CD4-positive, alpha-beta memory T cell (primary cell): ENCODE measurements at regions not wholly inside any gene's neighbourhood (a gene's known extent, or its start where the extent isn't known, plus 50 kb on each side); places are given as distances from the start of the nearest gene placed in this dataset.

Source experiments
- CTCF ChIA-PET: fragments of 350-600 bp; sonication (Branson Sonifier 250); formaldehyde crosslinking; loops from one replicate; lab custom pipeline; 2021; ENCODE audit warnings: inconsistent platforms; ENCODE audit not compliant: partially characterized antibody; lab: Charles Lee
- POLR2A ChIA-PET: fragments of 350-600 bp; sonication (Branson Sonifier 250); formaldehyde crosslinking; loops from one replicate; lab custom pipeline; 2021; ENCODE audit not compliant: partially characterized antibody; lab: Charles Lee
- DNase-seq, 5 donors: peaks; one replicate each; pipeline versions ENCODE4 v3.0.0 to v3.0.0-alpha.2; 2020 to 2022; ENCODE audit warnings: mixed read lengths in 1 of 5
- H3K27ac ChIP-seq: one replicate; pipeline ENCODE4 v1.7.0; 2013; ENCODE audit warnings: low read depth, low read length
- H3K27me3 ChIP-seq: 2 replicates; pipeline ENCODE4 v1.7.0; 2013; ENCODE audit warnings: mild to moderate bottlenecking, low read length, moderate library complexity; ENCODE audit not compliant: insufficient read depth
- H3K36me3 ChIP-seq: 2 replicates; pipeline ENCODE4 v1.7.0; 2013; ENCODE audit warnings: mild to moderate bottlenecking, low read length, moderate library complexity; ENCODE audit not compliant: insufficient read depth
- H3K4me1 ChIP-seq: 2 replicates; pipeline ENCODE4 v1.7.0; 2013; ENCODE audit warnings: mild to moderate bottlenecking, low read length, moderate library complexity; ENCODE audit not compliant: insufficient read depth
- H3K4me3 ChIP-seq, 2 donors: one replicate each; pipeline ENCODE4 v1.7.0; 2013; ENCODE audit warnings: low read length in 2 of 2, mild to moderate bottlenecking in 1 of 2
- H3K9me3 ChIP-seq, 2 donors: one replicate each; pipeline ENCODE4 v1.7.0; 2013; ENCODE audit warnings: low read length in 2 of 2, control low read depth in 1 of 2; ENCODE audit not compliant: control insufficient read depth in 1 of 2
- H3K27ac Mint-ChIP-seq, 7 donors: one replicate each; pipeline ENCODE4 v1.8.0; 2020 to 2021; ENCODE audit warnings: mixed read lengths in 7 of 7, mild to moderate bottlenecking in 6 of 7, inconsistent platforms in 3 of 7, moderate library complexity in 3 of 7
- H3K27me3 Mint-ChIP-seq, 2 donors: one replicate each; pipeline ENCODE4 v1.8.0; 2020 to 2021; ENCODE audit warnings: mixed read lengths in 2 of 2
- H3K36me3 Mint-ChIP-seq, 2 donors: one replicate each; pipeline ENCODE4 v1.8.0; 2020 to 2021; ENCODE audit warnings: mixed read lengths in 2 of 2, inconsistent platforms in 1 of 2, mild to moderate bottlenecking in 1 of 2
- H3K4me1 Mint-ChIP-seq, 4 donors: one replicate each; pipeline ENCODE4 v1.8.0; 2020 to 2021; ENCODE audit warnings: mixed read lengths in 4 of 4, mild to moderate bottlenecking in 1 of 4
- H3K4me3 Mint-ChIP-seq, 8 donors: one replicate each; pipeline ENCODE4 v1.8.0; 2020 to 2021; ENCODE audit warnings: mixed read lengths in 8 of 8, mild to moderate bottlenecking in 7 of 8, moderate library complexity in 6 of 8, inconsistent platforms in 3 of 8
- H3K9me3 Mint-ChIP-seq, 8 donors: one replicate each; pipeline ENCODE4 v1.8.0; 2020 to 2021; ENCODE audit warnings: mixed read lengths in 8 of 8, mild to moderate bottlenecking in 5 of 8, inconsistent platforms in 3 of 8, moderate library complexity in 1 of 8
- intact Hi-C: fragments of 100-400 bp; cut with micrococcal nuclease; formaldehyde crosslinking; loops from one replicate; pipeline ENCODE4 v1.15.1; 2023

GRCh38 chr16:80463326-80463725 lies 77.5 kb upstream of the DYNLRB2 start:
- POLR2A ChIA-PET: no interaction called here
- DNase-seq: no peak
- Mint-ChIP-seq H3K27me3 (peaks cover 10 to 11% of the 10 kb centered on the region in 2 donors), H3K9me3 (no peaks in the 10 kb centered on the region), H3K36me3 (no peaks in the 10 kb centered on the region), H3K27ac (no peak overlapping the region), H3K4me3 (no peak overlapping the region), H3K4me1 (peaks cover 0 to 4% (median 4%) of the 10 kb centered on the region in 4 donors)
- Histone ChIP-seq H3K9me3 (no peaks in the 10 kb centered on the region), H3K4me1 (peaks cover 5% of the 10 kb centered on the region), H3K27me3 (no peaks in the 10 kb centered on the region), H3K4me3 (no peak overlapping the region), H3K27ac (no peak overlapping the region), H3K36me3 (no peaks in the 10 kb centered on the region)
- CTCF ChIA-PET: no interaction called here
- intact Hi-C loops: no loop called here

DNA sequence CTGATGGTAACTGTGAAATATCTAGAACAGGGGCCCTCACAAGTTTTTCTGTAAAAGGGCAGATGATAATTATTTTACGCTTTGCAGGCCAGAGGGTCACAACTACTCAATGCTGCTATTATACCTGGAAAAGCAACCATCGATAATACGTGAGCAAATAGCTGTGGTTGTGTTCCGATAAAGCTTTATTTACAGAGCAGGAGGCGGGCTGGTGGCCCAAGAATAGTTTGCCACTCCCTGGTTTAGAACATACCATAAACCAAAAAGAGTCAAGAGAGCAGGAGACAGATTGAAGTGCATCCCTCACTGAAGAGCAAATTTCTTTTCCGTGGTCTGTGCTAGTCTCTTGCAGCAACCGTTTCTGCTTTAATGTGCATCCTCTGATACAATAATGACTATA lies 77.9 kb upstream of the DYNLRB2 start:
- H3K4me1 Mint-ChIP-seq: peaks cover 0 to 4% (median 4%) of the 10 kb centered on the region in 4 donors
- CTCF ChIA-PET: no interaction called here
- Histone ChIP-seq H3K27ac (no peak overlapping the region), H3K9me3 (no peaks in the 10 kb centered on the region), H3K4me3 (no peak overlapping the region), H3K36me3 (no peaks in the 10 kb centered on the region), H3K27me3 (no peaks in the 10 kb centered on the region), H3K4me1 (peaks cover 5% of the 10 kb centered on the region)
- intact Hi-C loops: no loop called here
- no peak overlapping the region for H3K4me3 Mint-ChIP-seq
- H3K36me3 Mint-ChIP-seq: no peaks in the 10 kb centered on the region
- no peak for DNase-seq
- POLR2A ChIA-PET: no interaction called here
- no peak overlapping the region for H3K27ac Mint-ChIP-seq
- peaks cover 11 to 12% of the 10 kb centered on the region in 2 donors for H3K27me3 Mint-ChIP-seq
- H3K9me3 Mint-ChIP-seq: no peaks in the 10 kb centered on the region

DNA sequence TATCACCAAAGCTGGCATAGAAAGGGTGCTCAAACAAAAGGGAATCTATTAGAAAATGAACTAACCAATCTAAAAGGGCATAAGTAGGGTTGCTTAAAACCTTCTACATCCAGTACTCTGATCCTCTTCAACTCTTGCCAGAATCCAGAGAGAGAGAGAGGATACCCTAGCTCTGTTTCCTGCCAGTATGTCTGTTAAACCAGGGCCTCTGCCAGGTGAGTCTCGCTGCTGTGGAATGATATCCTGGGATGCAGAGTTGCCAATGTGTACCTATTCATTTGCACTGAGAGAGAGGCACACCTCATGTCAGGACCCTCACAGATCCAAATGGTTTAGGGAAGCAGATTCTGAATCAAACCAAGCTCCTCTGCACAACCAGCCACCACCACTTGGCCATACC lies 79.8 kb upstream of the DYNLRB2 start:
- Mint-ChIP-seq H3K27me3 (peaks cover 11 to 14% of the 10 kb centered on the region in 2 donors), H3K4me3 (no peak overlapping the region), H3K4me1 (no peaks in the 10 kb centered on the region), H3K36me3 (no peaks in the 10 kb centered on the region), H3K9me3 (no peaks in the 10 kb centered on the region), H3K27ac (no peak overlapping the region)
- Histone ChIP-seq H3K36me3 (no peaks in the 10 kb centered on the region), H3K9me3 (no peaks in the 10 kb centered on the region), H3K27ac (no peak overlapping the region), H3K27me3 (no peaks in the 10 kb centered on the region), H3K4me1 (no peaks in the 10 kb centered on the region), H3K4me3 (no peak overlapping the region)
- no peak for DNase-seq
- POLR2A ChIA-PET: no interaction called here
- CTCF ChIA-PET: no interaction called here
- intact Hi-C loops: no loop called here

GRCh38 chr16:80459966-80460365 lies 80.8 kb upstream of the DYNLRB2 start:
- no peaks in the 10 kb centered on the region for H3K4me1 ChIP-seq
- Mint-ChIP-seq H3K36me3 (no peaks in the 10 kb centered on the region), H3K27ac (no peak overlapping the region), H3K4me1 (no peaks in the 10 kb centered on the region), H3K4me3 (no peak overlapping the region), H3K9me3 (no peaks in the 10 kb centered on the region), H3K27me3 (peaks cover 10 to 17% of the 10 kb centered on the region in 2 donors)
- H3K9me3 ChIP-seq: no peaks in the 10 kb centered on the region
- no peaks in the 10 kb centered on the region for H3K36me3 ChIP-seq
- no peak for DNase-seq
- H3K27ac ChIP-seq: no peak overlapping the region
- ChIA-PET CTCF (no interaction called here), POLR2A (no interaction called here)
- no peak overlapping the region for H3K4me3 ChIP-seq
- no peaks in the 10 kb centered on the region for H3K27me3 ChIP-seq
- intact Hi-C loops: no loop called here

DNA sequence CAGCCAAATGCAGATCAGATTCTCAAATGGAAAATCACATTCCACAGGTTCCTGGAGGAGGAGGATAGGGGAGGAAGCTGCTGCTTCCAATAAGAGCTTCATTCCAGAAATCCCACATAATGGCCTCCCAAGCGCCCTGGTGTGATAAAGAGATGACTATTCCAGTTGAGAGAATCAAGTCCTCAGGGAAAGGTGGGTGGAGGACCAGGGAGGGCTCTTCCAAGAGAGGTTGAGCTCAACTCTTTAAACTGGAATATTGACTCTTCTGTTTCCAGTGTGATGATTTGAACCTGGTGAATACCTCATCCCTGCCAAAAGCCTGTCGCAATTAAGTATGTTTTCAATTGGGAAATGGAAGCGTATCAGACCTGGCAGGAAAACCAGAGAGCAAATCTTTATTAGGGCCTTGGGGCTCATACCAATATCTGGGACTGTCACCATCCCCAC lies 81.4 kb upstream of the DYNLRB2 start:
- Mint-ChIP-seq H3K36me3 (no peaks in the 10 kb centered on the region), H3K27ac (no peak overlapping the region), H3K4me3 (no peak overlapping the region), H3K4me1 (no peaks in the 10 kb centered on the region), H3K9me3 (no peaks in the 10 kb centered on the region), H3K27me3 (peaks cover 10 to 19% of the 10 kb centered on the region in 2 donors)
- ChIA-PET POLR2A (no interaction called here), CTCF (interaction anchor here (0.9 kb wide), 1 partner anchor 90 kb away, joined by 3 read pairs; no protein-coding TSS in a partner anchor)
- Histone ChIP-seq H3K27me3 (no peaks in the 10 kb centered on the region), H3K36me3 (no peaks in the 10 kb centered on the region), H3K27ac (no peak overlapping the region), H3K4me3 (no peak overlapping the region), H3K9me3 (no peaks in the 10 kb centered on the region), H3K4me1 (no peaks in the 10 kb centered on the region)
- intact Hi-C loops: no loop called here
- no peak for DNase-seq

- Histone ChIP-seq H3K36me3 (no peaks in the 10 kb centered on the region), H3K4me1 (no peaks in the 10 kb centered on the region), H3K27me3 (no peaks in the 10 kb centered on the region), H3K4me3 (no peak overlapping the region), H3K27ac (no peak overlapping the region), H3K9me3 (no peaks in the 10 kb centered on the region)
- Mint-ChIP-seq H3K4me3 (no peak overlapping the region), H3K27me3 (peaks cover 10 to 19% of the 10 kb centered on the region in 2 donors), H3K4me1 (no peaks in the 10 kb centered on the region), H3K27ac (no peak overlapping the region), H3K36me3 (no peaks in the 10 kb centered on the region), H3K9me3 (no peaks in the 10 kb centered on the region)
- intact Hi-C loops: no loop called here
- ChIA-PET CTCF (interaction anchor here (0.7 to 1.6 kb wide), 2 partner anchors 9 kb away, joined by 3 to 5 read pairs; no protein-coding TSS in a partner anchor), POLR2A (no interaction called here)
- DNase-seq: no peak
These were observed 82.9 kb upstream of the DYNLRB2 start for GRCh38 chr16:80457871-80458270.

- intact Hi-C loops: no loop called here
- Histone ChIP-seq H3K4me3 (no peak overlapping the region), H3K36me3 (no peaks in the 10 kb centered on the region), H3K9me3 (no peaks in the 10 kb centered on the region), H3K27me3 (no peaks in the 10 kb centered on the region), H3K4me1 (no peaks in the 10 kb centered on the region), H3K27ac (no peak overlapping the region)
- Mint-ChIP-seq H3K36me3 (no peaks in the 10 kb centered on the region), H3K27ac (no peak overlapping the region), H3K4me3 (no peak overlapping the region), H3K9me3 (peaks cover 0 to 6% (median 0%) of the 10 kb centered on the region in 8 donors), H3K27me3 (peaks cover 10 to 18% of the 10 kb centered on the region in 2 donors), H3K4me1 (no peaks in the 10 kb centered on the region)
- POLR2A ChIA-PET: no interaction called here
- CTCF ChIA-PET: no interaction called here
- no peak for DNase-seq
These were observed 86.0 kb upstream of the DYNLRB2 start for GRCh38 chr16:80454802-80455201.

DNA sequence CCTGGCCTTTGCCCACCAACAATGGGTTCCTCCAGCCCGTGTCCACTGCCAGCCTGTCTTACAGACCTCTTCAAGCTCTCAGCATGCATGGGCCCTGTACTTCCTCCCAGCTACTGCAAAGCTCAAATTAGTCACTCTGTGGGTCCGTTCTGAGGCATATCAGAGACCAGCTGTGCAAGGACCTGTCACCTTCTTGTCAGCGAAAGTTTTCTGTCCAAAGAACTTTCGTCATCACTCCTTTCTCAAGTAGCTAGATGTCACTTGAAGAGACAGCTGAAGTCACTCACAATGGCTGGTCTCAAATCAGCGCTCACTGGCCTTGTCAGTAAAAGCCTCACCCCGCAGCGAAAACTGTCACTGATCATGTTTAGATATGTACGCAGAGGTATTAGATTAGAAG lies 91.4 kb upstream of the DYNLRB2 start:
- Mint-ChIP-seq H3K4me1 (no peaks in the 10 kb centered on the region), H3K27ac (no peak overlapping the region), H3K36me3 (no peaks in the 10 kb centered on the region), H3K27me3 (peaks cover 2 to 3% of the 10 kb centered on the region in 2 donors), H3K4me3 (no peak overlapping the region), H3K9me3 (peaks cover 0 to 8% (median 0%) of the 10 kb centered on the region in 8 donors)
- H3K4me3 ChIP-seq: no peak overlapping the region
- intact Hi-C loops: no loop called here
- no peaks in the 10 kb centered on the region for H3K4me1 ChIP-seq
- ChIA-PET CTCF (interaction anchor here (1.2 kb wide), 1 partner anchor 17 kb away, joined by 5 read pairs; no protein-coding TSS in a partner anchor), POLR2A (no interaction called here)
- H3K27ac ChIP-seq: no peak overlapping the region
- no peaks in the 10 kb centered on the region for H3K27me3 ChIP-seq
- no peaks in the 10 kb centered on the region for H3K9me3 ChIP-seq
- H3K36me3 ChIP-seq: no peaks in the 10 kb centered on the region
- no peak for DNase-seq
